ENCODE measurements at regions not wholly inside any gene's neighbourhood (a gene's known extent, or its start where the extent isn't known, plus 50 kb on each side); places are given as distances from the start of the nearest gene placed in this dataset.

- TF ChIP-seq EZH2 (IDR thresholded peaks at IDR 0.05; ENCODE audit: low read length) = no peak
- TF ChIP-seq, protein P1, sequence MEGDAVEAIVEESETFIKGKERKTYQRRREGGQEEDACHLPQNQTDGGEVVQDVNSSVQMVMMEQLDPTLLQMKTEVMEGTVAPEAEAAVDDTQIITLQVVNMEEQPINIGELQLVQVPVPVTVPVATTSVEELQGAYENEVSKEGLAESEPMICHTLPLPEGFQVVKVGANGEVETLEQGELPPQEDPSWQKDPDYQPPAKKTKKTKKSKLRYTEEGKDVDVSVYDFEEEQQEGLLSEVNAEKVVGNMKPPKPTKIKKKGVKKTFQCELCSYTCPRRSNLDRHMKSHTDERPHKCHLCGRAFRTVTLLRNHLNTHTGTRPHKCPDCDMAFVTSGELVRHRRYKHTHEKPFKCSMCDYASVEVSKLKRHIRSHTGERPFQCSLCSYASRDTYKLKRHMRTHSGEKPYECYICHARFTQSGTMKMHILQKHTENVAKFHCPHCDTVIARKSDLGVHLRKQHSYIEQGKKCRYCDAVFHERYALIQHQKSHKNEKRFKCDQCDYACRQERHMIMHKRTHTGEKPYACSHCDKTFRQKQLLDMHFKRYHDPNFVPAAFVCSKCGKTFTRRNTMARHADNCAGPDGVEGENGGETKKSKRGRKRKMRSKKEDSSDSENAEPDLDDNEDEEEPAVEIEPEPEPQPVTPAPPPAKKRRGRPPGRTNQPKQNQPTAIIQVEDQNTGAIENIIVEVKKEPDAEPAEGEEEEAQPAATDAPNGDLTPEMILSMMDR (optimal IDR thresholded peaks at IDR 0.05 in 1 of 3, IDR thresholded peaks at IDR 0.05 in 1 of 3, conservative IDR thresholded peaks at IDR 0.05 in 1 of 3; ENCODE audit: extremely low read depth in 1 of 3, insufficient read depth in 2 of 3, low read length in 3 of 3) = no peak
Measured at GRCh38 chr12:66786531-66787308, 107.8 kb upstream of the GRIP1 start.

Measured in keratinocyte (primary cell).